HG02840 (cell line): ENCODE measurements at regions not wholly inside any gene's neighbourhood (a gene's known extent, or its start where the extent isn't known, plus 50 kb on each side); places are given as distances from the start of the nearest gene placed in this dataset.

ENCODE experiments used
- ATAC-seq: cut with Tn5 transposase; IDR thresholded peaks from one replicate; pipeline ENCODE4 v1.9.1; 2021; ENCODE audit warnings: mild to moderate bottlenecking, moderate library complexity, moderate number of reproducible peaks; ENCODE audit not compliant: unreplicated experiment, low FRiP score

DNA sequence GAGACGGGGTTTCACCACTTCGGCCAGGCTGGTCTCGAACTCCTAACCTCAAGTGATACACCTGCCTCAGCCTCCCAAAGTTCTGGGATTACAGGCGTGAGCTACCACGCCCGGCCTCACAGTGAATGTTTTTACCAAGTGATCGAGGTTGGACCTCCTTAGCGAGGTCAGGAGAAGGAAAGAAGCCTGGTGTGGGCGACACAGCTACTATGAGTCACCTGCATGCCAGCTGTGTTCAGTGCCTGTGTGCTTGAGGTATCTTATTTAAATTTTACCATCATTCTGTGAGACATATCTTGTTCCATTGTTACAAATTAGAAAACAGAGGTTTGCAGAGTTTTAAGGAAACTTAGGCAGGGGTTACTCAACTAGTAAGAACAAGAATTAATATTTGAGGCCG lies 174.8 kb upstream of the DYNLRB2 start:
- no peak for ATAC-seq

DNA sequence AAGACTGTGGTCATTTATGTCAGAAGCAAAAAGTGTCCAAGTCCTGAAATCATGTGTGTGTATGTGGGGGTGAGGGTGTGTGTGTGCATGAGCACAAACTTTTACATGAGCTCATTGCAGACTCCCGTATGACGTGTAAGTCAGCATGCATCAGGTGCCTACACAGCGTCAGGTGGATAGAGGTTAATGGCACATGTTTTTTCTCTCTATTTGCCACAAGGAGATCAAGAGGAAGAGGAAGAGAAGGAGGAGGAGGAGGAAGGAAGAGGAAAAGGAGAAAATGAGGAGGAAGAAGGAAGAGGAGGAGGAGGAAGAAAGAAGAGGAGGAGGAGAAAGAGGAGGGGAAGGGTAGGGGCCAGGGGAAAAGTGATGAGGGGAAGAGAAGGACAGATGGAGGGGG lies 178.0 kb upstream of the DYNLRB2 start:
- no peak for ATAC-seq

DNA sequence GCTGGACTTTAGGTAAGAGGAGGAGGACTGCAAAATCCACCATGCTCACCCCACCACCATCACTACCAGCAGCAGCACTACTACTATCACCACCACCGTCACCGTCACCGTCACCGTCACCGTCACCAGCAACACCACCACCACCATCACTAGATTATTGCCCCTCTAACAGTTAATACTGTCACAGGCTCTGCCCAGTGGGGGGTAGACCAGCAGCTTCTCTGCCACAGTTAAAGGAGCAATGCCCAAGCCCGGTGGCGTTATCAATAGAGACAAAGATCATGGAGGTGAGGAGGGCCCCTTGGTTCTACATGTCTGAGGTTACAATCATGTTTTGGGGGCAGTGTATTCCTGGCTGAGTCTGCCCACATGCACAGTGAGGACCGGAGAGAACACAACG lies 184.4 kb upstream of the DYNLRB2 start:
- ATAC-seq: no peak

DNA sequence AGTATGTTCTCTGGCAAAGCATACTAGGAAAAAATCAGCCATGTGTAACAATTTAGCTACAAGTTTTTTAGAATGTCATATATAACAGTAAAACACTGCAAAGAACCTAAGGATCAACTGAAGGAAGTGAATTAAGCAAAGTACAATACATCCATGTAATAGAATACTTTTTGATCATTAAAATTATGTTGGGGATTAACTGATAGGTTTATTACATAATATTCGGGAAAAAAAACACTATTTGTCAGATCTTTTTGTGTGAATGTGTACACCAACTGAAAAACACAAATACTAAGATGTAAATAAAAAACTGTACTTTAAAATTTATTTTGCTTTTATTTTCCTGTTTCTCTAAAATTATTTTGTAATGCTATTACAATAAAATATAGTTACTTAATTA lies 185.5 kb upstream of the DYNLRB2 start:
- ATAC-seq: no peak

DNA sequence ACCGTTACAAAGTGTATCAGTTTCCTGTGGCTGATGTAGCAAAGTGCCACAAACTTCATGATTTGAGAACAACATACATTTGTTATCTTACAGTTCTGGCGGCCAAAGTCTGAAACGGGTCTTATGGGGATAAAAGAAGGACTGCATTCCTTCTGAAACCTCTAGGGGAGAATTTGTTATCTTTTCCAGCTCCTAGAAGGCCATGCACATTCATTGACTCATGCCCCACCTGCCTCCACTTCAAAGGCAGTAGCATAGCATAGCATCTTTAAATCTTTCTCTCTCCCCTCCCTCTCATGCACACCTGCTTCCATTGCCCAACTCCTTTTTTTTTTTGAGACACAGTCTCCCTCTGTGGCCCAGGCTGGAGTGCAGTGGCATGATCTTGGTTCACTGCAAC lies 190.7 kb upstream of the DYNLRB2 start:
- no peak for ATAC-seq

DNA sequence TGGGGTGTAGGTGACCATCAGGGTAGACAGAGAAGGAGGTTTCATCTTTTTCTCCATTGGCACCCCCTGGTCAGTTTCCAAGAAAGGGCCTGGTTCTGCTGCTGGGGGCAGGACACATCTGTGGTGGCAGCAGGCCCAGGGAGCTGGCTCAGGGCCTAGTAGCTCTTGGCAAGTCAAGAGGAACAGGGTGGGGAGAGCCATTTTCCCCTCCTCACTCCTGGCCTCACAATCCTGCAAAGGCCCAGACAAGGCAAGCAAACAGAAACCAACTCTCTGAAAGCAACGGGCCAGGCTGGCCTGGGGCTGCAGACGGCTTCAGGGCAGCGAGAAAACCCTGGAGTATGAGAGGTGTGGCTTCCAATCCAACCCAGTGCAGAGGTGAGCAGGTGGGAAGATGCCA lies 192.9 kb upstream of the DYNLRB2 start:
- no peak for ATAC-seq

DNA sequence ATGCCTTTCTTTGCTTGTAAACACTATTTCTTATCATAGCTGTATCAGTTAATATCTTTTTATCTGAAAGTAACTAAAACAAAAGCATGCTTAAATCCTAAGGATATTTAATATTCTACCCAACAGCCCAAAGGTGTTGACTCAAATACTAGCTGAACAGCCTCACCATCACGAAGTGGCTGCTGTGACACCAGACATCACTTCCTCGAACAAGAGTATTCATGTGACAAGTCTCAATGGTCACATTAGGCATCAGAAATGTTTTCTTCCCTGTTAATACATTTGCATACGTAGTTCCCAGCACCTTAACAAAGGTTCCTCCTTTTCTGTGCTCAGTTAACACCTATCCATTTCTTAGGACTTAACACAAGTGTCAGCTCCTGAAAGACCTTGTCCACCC lies 193.8 kb upstream of the DYNLRB2 start:
- ATAC-seq: no peak

DNA sequence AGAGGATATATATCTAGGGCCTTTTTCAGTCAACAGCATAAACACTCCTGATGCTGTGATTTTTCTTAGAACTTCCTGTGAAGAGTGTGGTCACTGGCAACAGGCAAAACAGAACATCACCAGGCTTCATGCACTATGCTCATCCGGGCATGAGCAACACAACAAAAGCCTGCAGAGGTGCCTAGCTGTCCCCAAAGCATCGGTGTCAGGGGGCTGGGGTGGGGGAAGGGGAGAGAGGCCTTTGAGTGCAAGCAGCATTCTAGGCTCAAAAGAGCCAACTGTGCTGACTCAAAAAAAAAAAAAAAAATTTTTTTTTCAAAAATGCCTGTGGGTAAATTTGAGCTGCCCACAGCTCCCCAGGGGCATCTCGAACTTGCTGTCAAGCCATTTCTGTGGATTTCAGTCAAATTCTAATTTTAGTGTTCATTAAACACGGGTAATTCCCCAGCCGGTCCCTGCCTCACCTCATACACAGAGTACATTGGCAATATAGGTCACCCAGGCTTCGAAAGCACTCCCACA lies 194.6 kb upstream of the DYNLRB2 start:
- no peak for ATAC-seq

DNA sequence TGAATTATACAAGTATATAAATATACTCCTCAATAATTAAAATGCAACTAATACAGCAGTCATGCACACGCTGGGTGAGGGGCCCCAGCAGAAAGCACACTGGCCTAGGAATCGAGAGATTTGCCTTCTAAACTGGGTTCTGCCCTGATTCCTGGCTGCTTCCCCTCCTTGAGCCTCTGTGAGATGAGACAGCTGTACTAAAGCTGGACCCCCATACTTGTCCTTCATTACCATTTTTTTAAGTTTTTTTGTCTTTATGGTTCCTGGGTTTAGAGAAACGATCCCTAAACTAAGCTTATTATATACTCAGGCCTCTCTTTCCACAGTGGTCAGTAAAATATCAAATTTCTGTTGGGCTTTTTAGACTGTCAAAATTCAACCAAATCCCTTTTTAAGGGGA lies 195.1 kb upstream of the DYNLRB2 start:
- no peak for ATAC-seq

DNA sequence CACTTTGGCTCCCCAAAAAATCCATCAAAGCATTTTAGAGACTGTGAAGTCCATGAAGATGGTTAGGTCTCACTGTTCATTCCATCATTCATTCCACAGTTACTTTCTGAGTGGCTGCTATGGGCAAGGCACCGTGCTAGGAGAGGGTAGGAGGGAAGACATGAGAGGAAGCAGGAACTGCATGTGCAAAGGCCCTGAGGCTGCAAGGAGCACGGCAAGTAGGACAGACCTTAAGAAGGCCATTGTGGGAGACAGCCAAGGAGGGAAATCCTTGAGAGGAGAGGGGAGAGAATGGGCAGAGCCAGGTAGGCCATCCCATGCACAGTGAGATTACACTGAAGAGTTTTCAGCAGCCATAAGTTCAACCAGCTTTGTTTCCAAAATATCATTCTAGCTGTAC lies 196.2 kb upstream of the DYNLRB2 start:
- ATAC-seq: no peak

DNA sequence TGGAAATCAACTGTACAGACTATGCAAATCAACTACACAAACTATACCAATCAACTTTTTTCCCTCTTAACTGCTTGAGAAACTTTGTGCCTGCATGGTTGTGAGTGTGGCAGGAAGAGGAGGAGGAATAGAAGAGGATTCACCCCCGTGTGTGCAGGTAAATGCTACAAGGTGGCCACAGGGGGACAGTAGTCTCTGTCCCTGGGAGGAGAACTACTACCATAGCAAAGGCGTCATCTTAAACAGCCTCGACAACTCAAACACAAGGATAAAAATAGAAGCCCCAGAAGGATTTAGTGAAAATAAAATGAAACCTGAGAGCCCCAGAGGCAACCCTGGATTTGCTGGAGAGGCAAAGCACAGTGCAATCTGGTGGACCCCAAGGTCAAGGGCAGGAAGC lies 199.5 kb upstream of the DYNLRB2 start:
- ATAC-seq: no peak

DNA sequence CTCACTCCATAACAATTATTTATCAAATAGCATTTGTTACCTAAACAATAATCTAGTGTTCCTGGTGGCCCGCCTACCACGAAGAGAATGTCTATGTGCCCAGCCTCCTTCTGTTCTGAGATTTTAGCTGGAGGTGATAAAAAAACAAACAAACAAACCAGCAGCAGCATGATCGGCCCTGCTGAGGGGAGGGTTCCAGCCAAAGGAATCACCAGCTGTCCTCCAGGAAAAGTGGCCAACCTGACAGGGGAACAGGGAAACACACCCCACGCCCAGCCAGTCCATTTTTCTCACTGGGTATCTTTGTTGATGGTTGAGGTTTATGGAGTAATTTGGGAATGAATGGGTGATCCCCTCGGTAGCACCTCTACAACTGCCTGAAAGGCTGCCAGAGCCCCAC lies 203.0 kb upstream of the DYNLRB2 start:
- no peak for ATAC-seq

DNA sequence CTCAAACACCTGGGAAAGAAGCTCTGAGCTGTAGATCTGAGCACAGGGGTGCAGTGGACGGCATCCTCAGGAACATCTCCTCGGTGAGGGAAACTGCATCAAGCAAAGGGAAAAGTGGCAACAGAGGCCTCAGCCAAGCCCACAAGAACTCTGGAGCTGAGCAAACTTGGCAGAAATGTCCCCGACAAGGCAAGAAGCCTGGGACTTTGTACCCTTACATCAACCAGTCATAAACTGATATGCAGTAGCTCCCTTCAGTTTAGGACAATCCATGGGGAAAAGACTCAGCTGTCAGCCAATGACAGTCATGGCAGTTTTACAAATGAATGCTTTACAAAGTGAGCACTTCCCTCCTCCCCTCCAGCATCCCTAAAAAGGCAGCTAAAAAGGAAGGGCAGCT lies 210.0 kb upstream of the DYNLRB2 start:
- no peak for ATAC-seq

DNA sequence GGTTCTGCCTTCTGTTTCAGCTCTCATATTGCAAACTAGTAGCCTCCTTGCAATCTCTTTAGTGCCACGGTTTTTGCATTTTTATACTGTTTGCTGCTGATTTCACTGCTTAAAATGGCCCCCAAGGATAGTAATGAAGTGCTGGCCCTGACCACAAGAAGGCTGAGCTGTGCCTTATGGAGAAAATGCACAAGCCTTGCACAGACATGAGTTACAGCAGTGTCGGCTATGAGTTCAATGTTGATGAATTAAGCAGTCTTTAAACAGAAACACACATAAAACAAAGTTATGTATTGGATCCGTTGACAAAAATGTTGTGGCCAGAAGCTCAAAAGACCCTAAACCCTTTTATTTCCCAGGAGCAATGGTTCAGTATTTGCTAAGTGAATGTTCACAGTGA lies 210.6 kb upstream of the DYNLRB2 start:
- ATAC-seq: no peak

DNA sequence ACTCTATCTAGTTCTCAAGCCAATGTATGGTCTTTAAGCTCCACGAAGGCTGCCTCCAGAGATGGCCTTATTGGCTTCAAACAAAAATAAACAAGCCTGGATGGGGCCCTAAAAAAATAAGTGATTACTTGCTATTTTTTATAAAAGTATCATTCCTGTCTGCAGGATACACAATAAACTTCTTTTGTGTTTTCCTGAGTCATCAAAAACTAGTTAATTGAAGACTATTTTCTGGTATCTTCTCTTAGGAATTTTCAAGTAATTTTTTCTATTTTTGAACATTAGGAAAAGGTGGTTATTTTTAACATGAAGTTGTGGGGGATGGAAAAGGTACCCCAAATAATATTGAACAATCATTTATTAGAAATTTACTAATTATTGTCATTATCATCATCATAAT lies 213.1 kb upstream of the DYNLRB2 start:
- ATAC-seq: no peak

DNA sequence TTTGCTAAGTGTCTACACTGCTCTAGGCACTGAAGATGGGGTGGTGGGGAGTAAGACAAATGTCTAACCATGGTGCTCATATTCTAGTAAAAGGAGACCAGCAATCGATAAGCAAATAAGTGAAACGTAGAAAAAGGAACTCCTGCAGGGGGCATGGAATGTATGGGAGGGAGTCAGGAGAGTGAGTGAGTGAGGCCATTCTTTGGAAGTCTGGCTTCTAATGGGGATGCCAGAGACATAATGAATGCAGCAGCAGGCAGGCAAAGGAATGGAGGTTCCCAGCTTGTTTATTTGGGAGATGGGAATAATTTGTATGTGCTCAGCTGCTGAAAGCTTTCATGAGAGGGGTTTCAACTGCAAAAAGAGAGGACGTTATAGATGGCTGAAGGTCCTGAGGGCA lies 216.4 kb upstream of the DYNLRB2 start:
- no peak for ATAC-seq

DNA sequence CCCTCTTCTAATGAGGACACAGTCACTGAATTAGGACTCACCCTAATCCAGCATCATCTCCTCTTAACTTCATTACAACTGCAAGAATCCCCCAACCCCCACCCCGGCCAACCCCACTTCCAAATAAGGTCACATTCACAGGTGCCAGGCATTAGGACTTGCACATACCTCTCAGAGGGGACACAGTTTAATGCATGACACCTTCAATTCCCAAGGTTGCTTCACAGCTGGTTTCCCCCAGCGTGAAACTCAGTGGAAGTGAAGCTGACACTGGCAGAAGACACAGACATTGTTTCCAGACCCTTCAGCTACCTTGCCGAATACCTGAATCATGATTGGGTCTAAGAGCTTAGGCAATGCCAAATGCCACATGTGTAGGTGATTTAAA lies 217.0 kb upstream of the DYNLRB2 start:
- no peak for ATAC-seq

DNA sequence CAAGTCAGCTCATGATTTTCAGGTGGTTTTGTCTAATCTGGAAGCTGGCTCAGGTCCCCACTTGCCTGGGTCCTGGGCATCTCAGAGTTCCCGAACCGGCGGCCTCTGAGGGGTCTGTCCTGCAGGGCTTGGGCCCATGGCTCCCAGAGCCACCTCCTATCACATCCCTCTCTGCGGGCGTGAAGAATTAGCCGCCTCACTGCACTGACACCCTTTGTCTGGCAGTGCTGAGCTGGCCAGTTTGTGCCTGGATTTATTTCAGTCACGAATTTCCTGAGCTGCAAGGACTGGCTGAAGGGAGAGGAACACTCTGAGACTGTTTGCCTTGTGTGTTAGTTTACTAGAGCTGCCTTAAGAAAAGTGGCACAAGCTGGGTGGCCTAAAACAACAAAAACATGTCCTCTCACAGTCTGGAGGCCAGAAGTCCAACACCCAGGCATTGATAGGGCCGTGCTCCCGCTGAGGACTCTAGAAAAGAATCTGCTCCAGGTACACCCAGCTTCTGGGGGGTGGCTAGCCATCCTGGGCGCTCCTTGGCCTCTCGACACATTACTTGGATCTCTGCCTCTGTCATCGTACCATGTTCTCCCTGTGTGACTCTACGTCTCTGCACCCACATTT lies 217.5 kb upstream of the DYNLRB2 start:
- ATAC-seq: no peak

DNA sequence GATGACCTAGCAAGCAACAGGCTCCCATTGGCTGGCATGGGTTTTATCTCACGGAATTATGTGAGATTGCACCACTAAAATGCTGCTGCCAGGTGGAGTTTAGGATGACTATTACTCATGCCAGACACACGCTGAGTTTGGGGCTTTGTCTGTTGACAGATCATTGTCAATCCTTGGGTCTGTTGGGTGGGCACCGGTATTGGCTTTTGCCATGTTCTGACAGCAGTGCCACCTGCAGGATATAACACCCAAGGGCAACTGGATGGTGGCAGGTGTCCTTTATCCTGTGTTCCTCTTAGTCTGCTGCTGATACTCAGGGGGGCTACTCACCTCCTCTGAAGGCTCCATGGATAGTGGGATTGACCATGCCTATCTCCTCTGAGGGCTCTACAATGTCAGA lies 221.6 kb upstream of the DYNLRB2 start:
- no peak for ATAC-seq

DNA sequence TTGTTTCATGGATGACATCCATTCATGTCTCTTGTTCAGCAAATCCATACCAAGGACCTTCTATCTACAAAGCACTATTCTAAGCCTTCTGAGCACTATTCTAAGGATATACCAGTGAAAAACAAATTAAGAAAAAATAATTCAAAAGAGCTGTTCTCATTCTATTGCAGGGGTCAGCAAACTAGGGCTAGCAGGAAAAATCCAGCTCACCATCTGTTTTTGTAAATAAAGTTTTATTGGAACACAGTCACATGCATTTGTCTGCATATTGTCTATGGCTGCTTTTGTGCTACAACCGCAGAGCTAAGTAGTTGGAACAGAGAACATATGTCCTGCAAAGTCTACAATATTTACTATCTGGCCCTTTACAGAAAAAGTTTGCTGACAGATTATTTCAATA lies 222.7 kb upstream of the DYNLRB2 start:
- no peak for ATAC-seq

DNA sequence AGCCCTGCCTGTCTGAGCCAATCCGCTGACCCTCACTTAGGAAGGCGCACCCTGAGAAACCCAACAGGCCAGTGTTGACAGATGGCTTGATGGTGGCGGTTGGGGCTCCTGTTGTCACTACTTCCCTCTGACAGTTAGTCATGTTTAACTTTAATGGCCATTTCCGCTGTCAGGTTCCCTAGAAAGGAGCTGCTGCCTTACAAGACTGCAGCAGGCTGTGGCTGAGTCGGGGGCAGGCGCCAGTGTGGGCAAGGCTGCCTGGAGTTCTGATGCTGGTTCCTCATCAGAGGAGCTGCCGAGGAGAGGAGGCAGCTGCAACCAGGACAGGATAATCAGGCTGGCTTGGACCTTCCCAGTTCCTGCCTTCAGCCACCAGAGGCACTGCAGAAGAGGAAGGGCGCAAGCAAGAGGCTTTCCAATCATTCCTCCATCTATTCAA lies 223.2 kb upstream of the DYNLRB2 start:
- ATAC-seq: no peak

DNA sequence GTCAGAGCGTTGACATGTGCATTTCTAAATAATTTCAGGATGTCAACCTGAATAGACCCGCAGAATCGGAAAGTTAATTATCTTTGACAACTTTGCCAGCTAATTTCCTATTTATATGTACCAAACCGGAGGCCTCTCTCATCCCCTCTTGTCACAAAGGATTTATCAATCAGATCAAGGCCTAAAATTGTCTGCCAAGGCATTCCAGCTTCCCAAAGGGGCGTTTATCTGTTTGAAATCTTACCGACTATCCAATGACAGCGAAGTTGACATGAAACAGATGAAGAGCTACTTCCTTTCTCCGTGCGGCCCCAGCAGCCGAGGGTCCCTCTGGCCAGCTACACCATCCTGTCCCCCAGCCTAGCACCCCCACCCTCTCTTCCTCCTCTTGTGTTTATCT lies 223.7 kb upstream of the DYNLRB2 start:
- ATAC-seq: no peak

DNA sequence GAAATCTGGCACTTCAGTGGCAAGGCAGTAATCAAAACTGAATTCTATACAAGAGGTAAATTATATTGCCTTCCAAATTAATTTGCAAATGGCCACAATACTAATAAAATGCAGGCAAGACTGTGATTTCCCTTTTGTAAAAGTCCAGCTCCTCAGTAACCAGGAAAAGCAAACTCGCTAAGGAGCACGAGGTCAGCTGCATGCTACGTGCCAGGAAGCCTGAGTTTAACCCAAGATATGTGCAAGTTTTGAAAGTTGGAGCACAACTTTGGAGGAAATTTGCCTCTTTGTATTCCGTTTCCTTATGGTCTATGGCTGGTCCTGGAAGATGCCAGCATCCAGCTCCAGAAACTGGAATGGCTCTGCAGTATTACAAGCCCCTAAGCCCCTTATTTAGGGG lies 226.8 kb upstream of the DYNLRB2 start:
- no peak for ATAC-seq
